ENCODE measurements at regions not wholly inside any gene's neighbourhood (a gene's known extent, or its start where the extent isn't known, plus 50 kb on each side); places are given as distances from the start of the nearest gene placed in this dataset.

- TF ChIP-seq CTCF (conservative IDR thresholded peaks at IDR 0.05 in 1 of 2, IDR thresholded peaks at IDR 0.05 in 1 of 2; ENCODE audit: extremely low read depth in 1 of 2, insufficient read depth in 1 of 2, low read depth in 1 of 2, low read length in 2 of 2) = no peak
- no peak for TF ChIP-seq EZH2 (IDR thresholded peaks at IDR 0.05; ENCODE audit: borderline replicate concordance, low read length)
Measured at GRCh38 chr6:40798069-40798770, 211.1 kb upstream of the LRFN2 start.

All from mammary epithelial cell (primary cell).